ENCODE measurements at regions not wholly inside any gene's neighbourhood (a gene's known extent, or its start where the extent isn't known, plus 50 kb on each side); places are given as distances from the start of the nearest gene placed in this dataset.
"Not testable (repeated sequence)": the region's sequence is repeated elsewhere in the genome, so short reads cannot be mapped to it uniquely, and the experiment has no call there.

DNA sequence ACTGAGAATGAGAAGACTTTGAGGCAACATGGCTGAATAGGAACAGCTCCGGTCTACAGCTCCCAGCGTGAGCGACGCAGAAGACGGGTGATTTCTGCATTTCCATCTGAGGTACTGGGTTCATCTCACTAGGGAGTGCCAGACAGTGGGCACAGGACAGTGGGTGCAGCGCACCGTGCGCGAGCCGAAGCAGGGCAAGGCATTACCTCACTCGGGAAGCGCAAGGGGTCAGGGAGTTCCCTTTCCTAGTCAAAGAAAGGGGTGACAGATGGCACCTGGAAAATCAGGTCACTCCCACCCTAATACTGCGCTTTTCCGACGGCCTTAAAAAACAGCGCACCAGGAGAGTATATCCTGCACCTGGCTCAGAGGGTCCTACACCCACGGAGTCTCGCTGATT lies 829.9 kb downstream of the GLUD2 start:
- not testable (repeated sequence) for H3K4me3 ChIP-seq (ENCODE audit: low read length); DNase-seq (ENCODE audit: low read depth, low spot score)

DNA sequence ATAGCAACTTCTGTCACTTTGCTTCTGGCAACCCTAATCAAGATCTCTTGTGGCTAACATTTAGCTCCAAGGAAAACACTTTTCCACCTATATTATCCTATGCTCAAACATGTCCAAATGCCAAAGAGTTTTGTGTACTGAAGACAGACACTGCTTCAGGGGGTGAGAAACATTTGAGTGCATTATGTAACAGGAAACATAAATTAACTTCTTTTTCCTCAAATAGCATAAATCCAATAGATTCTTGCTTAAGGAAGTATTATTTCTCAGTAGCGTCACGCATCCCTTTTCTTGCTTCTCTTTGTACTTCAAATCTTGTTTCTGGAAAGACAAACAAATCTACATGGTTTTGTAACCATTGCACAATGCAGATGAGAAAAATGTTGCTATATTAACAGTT lies 839.1 kb downstream of the GLUD2 start:
- DNase-seq (ENCODE audit: low read depth, low spot score) = no peak
- H3K4me3 ChIP-seq (ENCODE audit: low read length) = no peak overlapping the region

DNA sequence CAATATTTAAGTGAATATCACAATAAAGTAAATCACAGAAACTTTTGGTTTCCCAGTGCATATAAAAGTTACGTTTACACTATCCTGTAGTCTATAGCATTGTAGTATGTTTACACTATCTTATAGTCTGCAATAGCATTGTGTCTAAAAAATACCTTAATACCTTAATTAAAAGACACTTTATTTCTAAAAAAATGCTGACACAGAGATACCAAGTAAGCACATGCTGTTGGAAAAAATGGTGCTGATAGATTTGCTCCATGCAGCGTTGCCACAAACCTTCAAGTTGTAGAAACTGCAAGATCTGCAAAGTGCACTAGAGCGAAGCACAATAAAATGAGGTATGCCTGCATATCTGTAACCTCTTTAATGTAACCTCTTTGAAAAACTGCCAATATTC lies 847.3 kb downstream of the GLUD2 start:
- DNase-seq (ENCODE audit: low read depth, low spot score) = no peak
- no peak overlapping the region for H3K4me3 ChIP-seq (ENCODE audit: low read length)

DNA sequence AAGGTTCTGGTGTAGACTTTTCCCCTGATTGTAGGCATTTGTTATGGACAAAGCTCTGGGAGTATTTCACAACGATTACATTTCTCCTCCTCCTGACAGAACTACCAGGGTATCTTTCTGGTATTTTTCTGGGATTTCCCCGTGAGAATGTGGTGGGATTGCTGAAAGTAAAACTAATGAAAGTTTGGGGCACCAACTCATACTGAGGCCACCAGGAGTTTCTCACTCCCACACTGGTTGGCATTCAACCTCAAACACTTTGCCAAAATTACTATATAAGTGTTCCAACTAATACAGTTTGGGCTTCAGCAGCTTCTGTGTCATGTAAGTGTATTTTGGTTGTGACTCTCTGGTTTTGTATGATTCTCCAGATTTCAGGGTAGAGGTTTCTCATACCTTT lies 855.1 kb downstream of the GLUD2 start:
- no peak for DNase-seq (ENCODE audit: low read depth, low spot score)
- H3K4me3 ChIP-seq (ENCODE audit: low read length) = no peak overlapping the region

DNA sequence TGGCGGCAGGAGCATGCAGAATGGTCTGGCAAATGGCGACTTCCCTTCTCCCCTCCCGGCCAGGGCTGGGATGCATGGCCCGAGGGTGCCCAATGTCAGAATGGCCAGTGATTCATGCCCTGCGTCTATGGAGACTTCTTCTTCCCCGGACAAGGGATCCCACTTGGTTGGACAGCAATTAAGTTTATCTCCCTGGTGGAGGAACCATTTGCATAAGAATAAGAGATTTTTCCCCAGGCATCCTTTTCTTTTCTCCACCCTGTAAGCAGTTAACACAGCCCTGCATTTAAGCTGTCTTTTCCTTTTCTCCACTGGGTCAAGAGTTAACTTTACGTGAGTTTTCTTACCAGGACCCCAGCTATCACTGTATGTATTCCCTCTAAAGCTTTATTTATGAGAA lies 856.6 kb downstream of the GLUD2 start:
- DNase-seq (ENCODE audit: low read depth, low spot score) = no peak

DNA sequence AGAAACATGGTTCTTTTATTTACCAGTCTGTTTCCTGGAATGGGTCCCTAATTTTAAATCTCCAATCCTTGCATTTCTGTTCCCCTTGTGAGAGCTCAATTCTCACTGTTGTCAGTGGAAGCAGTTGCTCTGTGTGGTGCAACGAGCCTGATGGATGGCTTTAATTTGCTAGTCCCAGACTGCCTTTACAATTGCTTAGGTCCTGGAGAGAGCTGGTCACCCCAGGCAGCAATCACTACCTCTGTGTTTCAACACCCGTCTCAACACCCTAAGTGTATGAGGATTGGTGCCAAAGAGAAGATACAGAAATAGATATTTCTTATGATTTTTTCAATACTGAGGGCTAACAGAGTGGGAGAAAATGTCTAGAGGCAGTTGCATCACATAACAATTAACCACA lies 873.8 kb downstream of the GLUD2 start:
- no peak overlapping the region for H3K4me3 ChIP-seq (ENCODE audit: low read length)
- DNase-seq (ENCODE audit: low read depth, low spot score) = no peak

More for the DNA sequence above, 856.6 kb downstream of the GLUD2 start:
- no peak overlapping the region for H3K4me3 ChIP-seq (ENCODE audit: low read length)

DNA sequence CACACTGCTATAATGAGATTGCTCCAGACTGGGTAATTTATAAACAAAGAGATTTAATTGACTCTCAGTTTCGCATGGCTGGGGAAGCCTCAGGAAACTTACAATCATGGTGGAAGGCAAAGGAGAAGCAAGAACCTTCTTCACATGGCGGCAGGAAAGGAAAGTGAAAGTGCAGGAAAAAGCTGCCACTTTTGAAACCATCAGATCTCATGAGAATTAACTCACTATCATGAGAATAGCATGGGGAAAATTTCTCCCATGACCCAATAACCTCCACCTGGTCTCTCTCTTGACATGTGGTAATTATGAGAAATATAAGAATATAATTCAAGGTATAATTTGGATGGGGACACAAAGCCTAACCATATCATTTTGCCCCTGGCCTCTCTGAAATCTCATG lies 884.2 kb downstream of the GLUD2 start:
- DNase-seq (ENCODE audit: low read depth, low spot score) = no peak
- no peak overlapping the region for H3K4me3 ChIP-seq (ENCODE audit: low read length)

DNA sequence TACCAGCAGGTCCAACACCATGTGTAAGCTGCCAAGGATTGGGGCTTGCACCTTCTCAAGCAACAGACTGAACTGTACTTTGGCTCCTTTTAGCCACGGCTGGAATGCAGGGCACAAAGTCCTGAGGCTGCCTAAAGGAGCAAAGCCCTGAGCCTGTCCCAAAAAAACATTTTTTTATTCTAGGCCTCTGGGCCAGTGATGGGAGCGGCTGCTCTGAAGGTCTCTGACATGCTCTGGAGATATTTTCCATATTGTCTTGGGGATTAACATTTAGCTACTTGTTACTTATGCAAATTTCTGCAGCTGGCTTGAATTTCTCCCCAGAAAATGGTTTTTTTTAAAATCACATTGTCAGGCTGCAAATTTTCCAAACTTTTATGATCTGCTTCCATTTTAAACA lies 885.3 kb downstream of the GLUD2 start:
- DNase-seq (ENCODE audit: low read depth, low spot score) = no peak
- no peak overlapping the region for H3K4me3 ChIP-seq (ENCODE audit: low read length)

DNA sequence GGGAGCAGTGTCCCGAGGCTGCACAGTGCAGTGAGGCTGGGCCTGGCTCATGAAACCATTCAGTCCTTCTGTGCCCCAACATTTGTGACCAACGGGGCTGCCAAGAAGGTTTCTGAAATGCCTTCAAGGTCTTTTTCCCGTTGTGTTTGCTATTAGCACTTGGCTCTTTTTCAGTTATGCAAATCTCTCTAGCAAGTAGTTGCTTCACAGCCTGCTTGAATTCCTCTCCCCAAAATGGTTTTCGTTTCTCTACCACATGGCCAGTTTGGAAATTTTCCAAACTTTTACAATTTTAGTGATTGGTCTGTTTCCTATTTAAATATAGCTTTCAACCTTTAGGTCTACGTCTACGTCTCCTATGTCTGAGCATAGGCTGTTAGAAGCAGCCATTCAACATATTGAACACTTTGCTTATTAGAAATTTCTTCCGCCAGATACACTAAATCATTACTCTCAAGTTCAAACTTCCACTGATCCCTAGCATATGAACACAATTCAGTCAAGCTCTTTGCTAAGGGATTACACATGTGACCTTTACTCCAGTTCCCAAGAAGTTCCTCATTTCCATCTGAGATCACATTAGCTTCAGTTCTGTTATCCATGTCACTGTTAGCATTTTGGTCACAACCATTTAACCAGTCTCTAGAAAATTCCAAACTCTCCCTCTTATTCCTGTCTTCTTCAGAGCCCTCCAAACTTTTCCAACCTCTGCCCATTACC lies 901.8 kb downstream of the GLUD2 start:
- no peak overlapping the region for H3K4me3 ChIP-seq (ENCODE audit: low read length)
- no peak for DNase-seq (ENCODE audit: low read depth, low spot score)

DNA sequence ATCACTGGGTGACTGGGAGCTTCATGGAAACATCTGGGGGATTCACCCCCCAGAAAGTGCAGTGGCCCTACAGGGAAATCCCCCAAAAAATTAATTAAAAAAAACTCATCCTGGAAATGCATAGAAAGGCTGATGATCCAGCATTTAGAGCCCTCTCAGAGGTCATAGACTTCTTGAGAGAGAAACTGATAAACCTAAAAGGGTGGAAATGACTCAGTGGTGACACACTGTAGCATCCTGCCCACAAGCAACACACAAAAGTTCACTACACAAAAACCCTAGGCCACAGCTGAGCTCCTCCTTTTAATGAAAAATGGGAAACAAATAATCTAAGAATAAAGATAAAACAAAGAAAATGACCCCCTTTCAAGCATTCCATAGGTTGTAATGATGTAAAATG lies 911.5 kb downstream of the GLUD2 start:
- DNase-seq (ENCODE audit: low read depth, low spot score) = no peak
- H3K4me3 ChIP-seq (ENCODE audit: low read length) = no peak overlapping the region

DNA sequence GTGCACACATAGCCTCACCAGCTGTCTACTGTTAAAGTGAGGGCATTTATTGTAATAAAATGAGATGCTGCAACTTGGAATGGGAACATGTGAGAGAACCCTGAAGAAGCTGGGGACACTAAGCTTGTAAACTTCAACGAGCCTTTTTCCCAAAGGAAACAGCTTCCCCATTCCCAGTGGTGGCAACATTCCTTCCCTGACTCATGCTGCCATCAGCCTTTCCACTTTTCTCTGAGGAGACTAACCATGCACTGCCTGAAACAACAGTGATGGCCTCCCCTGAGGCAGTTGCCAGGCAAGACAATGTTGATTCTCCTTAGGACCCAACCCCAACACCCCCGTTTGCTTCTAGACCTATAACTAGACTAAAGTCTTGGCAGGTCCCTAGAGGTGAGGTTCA lies 928.3 kb downstream of the GLUD2 start:
- no peak for DNase-seq (ENCODE audit: low read depth, low spot score)
- no peak overlapping the region for H3K4me3 ChIP-seq (ENCODE audit: low read length)

DNA sequence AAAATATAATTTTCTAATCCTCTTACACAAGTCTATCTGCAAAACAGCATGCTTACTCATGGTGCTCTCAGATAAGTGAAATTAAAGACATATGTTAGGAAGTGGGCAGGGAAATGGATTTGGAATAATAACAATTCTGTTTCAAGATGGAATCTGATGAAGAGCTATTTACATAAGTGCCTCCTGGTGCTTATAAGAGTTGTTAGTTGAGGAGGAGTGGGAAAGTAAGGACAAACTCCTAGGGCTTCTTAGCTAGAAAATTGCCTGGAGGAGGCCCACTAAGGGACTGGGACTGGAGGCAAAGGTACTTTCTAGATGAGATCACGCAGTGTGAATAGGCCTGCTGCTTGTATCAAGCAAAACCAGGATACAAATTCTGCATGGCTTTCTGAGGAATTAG lies 939.8 kb downstream of the GLUD2 start:
- H3K4me3 ChIP-seq (ENCODE audit: low read length) = no peak overlapping the region
- no peak for DNase-seq (ENCODE audit: low read depth, low spot score)

DNA sequence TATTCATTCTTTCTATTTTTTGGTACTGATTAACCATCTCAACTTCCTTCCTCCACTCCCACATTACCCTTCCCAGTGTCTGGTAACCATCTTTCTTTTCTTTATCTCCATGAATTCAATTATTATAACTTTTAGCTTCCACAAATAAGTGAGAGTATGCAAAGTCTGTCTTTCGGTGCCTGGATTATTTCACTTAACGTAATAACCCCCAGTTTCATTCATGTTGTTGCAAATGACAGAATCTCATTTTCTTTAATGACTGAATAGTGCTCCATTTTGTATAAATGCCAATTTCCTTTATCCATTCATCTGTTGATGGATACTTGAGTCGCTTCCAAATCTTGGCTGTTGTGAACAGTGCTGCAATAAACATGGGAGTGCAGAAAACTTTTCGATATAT lies 940.4 kb downstream of the GLUD2 start:
- no peak overlapping the region for H3K4me3 ChIP-seq (ENCODE audit: low read length)
- no peak for DNase-seq (ENCODE audit: low read depth, low spot score)

DNA sequence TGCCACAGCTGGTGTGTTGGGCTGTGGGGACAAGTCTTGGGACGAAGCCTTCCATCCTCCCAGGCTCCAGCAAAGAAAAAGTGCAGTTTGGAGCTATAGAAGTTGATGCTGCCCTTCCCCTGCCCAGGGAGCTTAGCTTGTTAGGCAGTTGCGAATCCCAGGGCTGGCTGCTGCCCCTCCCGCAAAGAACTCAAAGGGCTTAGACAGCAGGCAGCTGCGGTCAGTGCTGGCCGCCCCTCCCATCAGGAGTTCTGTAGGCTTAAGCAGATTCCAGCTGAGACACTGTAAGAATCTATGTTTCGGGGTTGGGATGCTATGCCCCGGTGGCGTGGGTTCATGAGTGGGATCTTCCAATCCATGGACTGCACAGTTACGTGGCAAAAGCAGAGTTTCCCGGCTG lies 956.7 kb downstream of the GLUD2 start:
- DNase-seq (ENCODE audit: low read depth, low spot score) = no peak
- no peak overlapping the region for H3K4me3 ChIP-seq (ENCODE audit: low read length)

DNA sequence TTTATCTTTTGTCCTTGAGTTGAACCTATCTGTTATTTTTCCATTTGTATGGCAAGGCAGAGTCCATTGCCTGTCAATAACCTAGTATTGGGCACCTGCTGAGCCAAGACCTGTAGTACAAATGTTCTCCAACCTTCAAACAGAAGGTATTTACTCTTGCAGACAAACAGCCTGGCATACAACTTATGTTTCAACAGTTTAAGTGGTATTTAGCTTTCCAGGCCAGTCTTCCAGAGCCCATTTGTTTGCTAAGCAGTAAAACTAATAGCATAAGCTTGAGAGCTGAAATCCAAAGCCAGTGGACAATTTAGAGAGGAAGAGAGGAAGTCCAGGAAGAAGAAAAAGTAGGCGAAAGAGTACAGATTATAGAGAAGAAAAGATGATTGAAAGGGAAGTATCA lies 979.3 kb downstream of the GLUD2 start:
- DNase-seq (ENCODE audit: low read depth, low spot score) = no peak
- no peak overlapping the region for H3K4me3 ChIP-seq (ENCODE audit: low read length)

DNA sequence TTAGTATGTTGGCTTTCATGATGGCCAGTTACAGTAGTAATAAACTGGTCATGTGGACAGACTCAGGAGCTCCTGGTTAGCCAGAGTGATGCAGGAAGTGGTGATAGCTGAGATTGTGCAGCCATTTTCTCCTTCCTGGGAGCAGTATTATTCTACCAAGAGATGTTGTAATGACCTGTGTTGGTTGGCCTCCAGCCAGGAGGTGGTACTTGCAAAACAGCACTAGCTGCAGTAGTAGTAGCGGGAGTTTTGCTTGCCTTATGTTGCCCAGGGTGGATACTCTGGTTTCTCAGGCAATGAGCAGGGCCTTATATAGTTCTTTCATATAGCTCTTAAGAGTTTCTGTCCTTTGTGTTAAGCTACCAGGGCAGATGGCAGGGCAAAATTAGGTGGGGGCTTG lies 998.8 kb downstream of the GLUD2 start:
- DNase-seq (ENCODE audit: low read depth, low spot score) = no peak
- no peak overlapping the region for H3K4me3 ChIP-seq (ENCODE audit: low read length)

DNA sequence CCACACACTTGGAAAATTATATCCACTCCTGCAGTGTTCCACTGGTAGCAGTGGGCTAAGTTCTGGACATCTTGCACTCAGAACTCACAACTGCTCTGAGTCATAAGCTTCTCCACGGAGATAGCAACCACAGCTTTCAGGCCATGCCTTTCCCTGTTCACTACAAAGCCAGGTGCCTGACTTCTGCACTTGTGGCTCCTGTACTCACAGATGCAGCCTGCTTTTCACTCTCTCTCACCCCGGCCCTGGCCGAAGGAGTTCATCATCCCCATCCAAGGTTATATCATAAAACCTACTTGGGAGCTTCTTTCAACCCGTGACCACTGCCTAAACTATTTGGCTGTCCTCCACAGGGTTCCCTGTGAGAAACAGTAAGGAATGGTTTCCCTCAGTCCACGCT lies 999.4 kb downstream of the GLUD2 start:
- H3K4me3 ChIP-seq (ENCODE audit: low read length) = no peak overlapping the region
- DNase-seq (ENCODE audit: low read depth, low spot score) = no peak

DNA sequence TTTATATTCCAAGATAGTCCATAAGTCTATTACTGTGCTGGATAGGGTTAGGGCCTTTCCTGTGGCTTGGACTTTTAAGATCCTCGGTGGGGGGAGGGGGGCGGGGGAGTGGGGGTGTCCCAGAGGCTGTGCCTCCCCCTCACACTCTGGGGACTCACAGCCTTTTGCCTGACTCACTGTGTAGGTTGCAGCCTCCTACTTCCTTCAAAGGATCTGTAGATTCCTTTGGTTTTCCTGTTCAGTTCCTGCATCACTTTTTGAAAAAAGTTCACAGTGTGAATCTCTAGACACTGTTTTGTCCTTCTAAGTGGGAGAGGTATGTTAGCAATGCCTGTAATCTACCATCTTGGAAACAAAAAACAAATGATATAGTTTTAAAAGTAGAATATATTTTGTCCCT lies 999.9 kb downstream of the GLUD2 start:
- DNase-seq (ENCODE audit: low read depth, low spot score) = no peak
- no peak overlapping the region for H3K4me3 ChIP-seq (ENCODE audit: low read length)

DNA sequence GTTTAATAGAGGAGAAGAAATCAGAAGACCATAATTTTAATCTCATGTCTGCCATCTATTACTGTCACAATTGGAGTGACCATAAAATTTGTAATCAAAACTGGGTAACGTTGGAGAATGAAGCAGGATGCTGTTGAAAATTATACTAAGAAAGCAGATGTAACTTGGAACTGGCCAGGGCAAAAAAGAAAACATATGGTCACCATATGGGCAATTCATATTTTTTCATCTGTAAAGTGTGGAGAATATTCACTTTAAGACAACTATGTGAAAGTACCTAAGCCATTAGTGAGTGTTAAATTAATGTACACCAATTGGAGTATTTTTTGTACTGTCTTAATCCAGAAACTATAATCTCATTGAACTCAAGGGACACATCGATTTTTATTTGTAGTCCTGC lies 1008.0 kb downstream of the GLUD2 start:
- no peak overlapping the region for H3K4me3 ChIP-seq (ENCODE audit: low read length)
- DNase-seq (ENCODE audit: low read depth, low spot score) = no peak

DNA sequence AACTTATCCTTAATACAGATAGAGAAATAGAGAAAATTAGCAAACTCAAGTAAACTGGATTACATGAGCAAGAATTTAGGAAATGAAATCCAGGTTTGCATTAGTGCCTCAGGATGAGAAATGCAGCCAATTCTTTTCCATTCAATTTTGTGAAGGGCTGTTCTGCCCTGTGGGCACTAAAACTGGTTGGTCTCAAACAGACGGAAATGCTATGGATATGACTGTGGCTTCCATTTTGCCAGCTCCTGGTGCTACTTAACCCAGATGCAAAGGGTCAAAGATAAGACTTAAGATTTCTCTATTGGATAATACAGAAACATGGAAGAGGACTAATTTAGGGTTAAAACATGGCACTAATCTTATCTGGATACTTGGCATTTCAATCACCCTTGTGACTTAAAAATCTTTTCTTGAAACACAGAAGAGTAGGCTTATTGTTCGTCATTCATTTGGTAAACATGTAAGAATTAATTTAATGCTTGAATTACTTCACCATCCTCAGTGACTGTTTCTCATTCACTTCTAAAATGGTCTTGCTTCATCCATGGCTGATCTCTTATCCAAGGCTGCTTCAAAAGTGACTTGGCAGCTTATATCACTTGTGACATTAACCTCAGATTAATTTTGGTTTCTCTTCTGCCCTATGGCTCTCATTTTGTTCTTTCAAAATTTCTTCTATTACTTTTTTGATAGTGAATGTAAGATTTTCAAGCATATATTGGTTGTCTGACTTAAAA lies 1008.7 kb downstream of the GLUD2 start:
- no peak overlapping the region for H3K4me3 ChIP-seq (ENCODE audit: low read length)
- DNase-seq (ENCODE audit: low read depth, low spot score) = no peak

DNA sequence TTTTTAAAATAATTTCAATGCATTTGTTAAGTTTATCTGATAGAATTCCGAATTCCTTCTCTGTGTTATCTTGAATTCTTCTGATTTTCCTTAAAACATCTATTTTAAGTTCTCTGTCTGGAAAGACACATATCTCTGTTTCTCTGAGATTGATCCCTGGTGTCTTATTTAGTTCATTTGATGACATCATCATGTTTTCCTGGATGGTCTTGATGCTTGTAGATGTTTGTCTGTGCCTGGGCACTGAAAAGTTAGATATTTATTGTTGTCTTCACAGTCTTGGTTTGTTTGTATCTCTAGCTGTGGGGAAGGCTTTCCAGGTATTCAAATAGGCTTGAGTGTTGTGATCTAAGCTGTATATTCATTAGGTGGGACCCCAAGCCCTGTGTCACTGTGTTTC lies 1028.8 kb downstream of the GLUD2 start:
- DNase-seq (ENCODE audit: low read depth, low spot score) = no peak

More for the DNA sequence above, 1028.8 kb downstream of the GLUD2 start:
- no peak overlapping the region for H3K4me3 ChIP-seq (ENCODE audit: low read length)

Data from Jurkat, Clone E6-1 (cell line).